ENCODE measurements at regions not wholly inside any gene's neighbourhood (a gene's known extent, or its start where the extent isn't known, plus 50 kb on each side); places are given as distances from the start of the nearest gene placed in this dataset.
A peak's percentile ranks its signal among the peaks of the same experiment; 100 is the strongest.

- no peaks in the 10 kb centered on the region for H3K4me1 ChIP-seq (ENCODE audit: control insufficient read depth, insufficient read depth, low read depth, low read length)
- H3K4me2 ChIP-seq (ENCODE audit: low read length, poor library complexity, severe bottlenecking), result no peak overlapping the region
- no peak overlapping the region for H2AFZ ChIP-seq (ENCODE audit: low read depth, low read length)
- no peak overlapping the region for H3K23ac ChIP-seq (ENCODE audit: low read length in 2 of 2)
- no peak overlapping the region for H2BK15ac ChIP-seq (ENCODE audit: low read depth, poor library complexity, severe bottlenecking)
- DNase-seq, result peak; percentile 13
- no peaks in the 10 kb centered on the region for H3K79me1 ChIP-seq (replicated peaks; ENCODE audit: low read length, poor library complexity, severe bottlenecking)
- H3K14ac ChIP-seq (ENCODE audit: low read length in 2 of 2), result no peak overlapping the region
- H3K4me3 ChIP-seq (ENCODE audit: insufficient read depth in 1 of 2, low read depth in 1 of 2, low read length in 2 of 2), result no peak overlapping the region
- H4K8ac ChIP-seq (ENCODE audit: low read length), result no peak overlapping the region
- no peaks in the 10 kb centered on the region for H3K9me3 ChIP-seq (ENCODE audit: control insufficient read depth, low read length)
- no peak overlapping the region for H2AK5ac ChIP-seq (ENCODE audit: low read length, severe bottlenecking)
- no peak overlapping the region for H3K4ac ChIP-seq (ENCODE audit: low read depth in 1 of 2, low read length in 2 of 2)
- H4K91ac ChIP-seq (ENCODE audit: low read length), result peak overlapping the region; percentile 15
- no peak overlapping the region for H2BK120ac ChIP-seq (ENCODE audit: low read depth, low read length)
- no peak overlapping the region for H3K27ac ChIP-seq (ENCODE audit: low read length, poor library complexity, severe bottlenecking)
- H2BK12ac ChIP-seq (ENCODE audit: low read length in 2 of 2), result no peak overlapping the region
- peak overlapping the region; percentile 54 for H3K9ac ChIP-seq (ENCODE audit: low read length)
- WGBS, result 20% methylated on average over 1 of the region's 1 CpG
- H3K36me3 ChIP-seq (ENCODE audit: control insufficient read depth in 1 of 2, insufficient read depth in 2 of 2, low read depth in 1 of 2, low read length in 2 of 2), result no peaks in the 10 kb centered on the region
- no peak overlapping the region for H2BK5ac ChIP-seq (ENCODE audit: low read depth, low read length, poor library complexity, severe bottlenecking)
- H3K27me3 ChIP-seq (ENCODE audit: control insufficient read depth in 1 of 2, insufficient read depth in 1 of 2, low read length in 2 of 2), result no peaks in the 10 kb centered on the region
- no peak overlapping the region for H3K18ac ChIP-seq (ENCODE audit: low read depth in 1 of 2, low read length in 2 of 2)
Observed at GRCh38 chr20:7459083-7459482, 481.2 kb downstream of the HAO1 start.

DNA sequence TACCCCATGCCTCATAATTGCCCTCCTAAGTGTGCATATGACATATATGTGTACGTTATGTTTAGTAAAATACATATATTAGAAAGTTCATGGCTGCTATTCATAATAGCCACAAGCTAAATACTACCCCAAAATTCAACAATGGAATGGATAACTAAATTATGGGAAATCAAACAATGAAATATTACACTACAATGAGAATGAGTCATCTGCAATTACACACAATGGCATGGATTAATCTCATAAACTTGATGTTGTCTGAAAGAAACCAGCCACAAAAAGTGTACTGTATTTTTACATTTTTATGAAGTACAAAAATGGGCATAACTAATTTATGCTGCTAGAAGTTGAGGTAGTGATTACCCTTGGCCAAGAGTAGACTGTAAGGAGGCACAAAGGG is 477.0 kb downstream of the HAO1 start:
- no peaks in the 10 kb centered on the region for H3K36me3 ChIP-seq (ENCODE audit: control insufficient read depth in 1 of 2, insufficient read depth in 2 of 2, low read depth in 1 of 2, low read length in 2 of 2)
- H3K27me3 ChIP-seq (ENCODE audit: control insufficient read depth in 1 of 2, insufficient read depth in 1 of 2, low read length in 2 of 2), result no peaks in the 10 kb centered on the region
- no peak overlapping the region for H2BK5ac ChIP-seq (ENCODE audit: low read depth, low read length, poor library complexity, severe bottlenecking)
- H4K8ac ChIP-seq (ENCODE audit: low read length), result no peak overlapping the region
- no peaks in the 10 kb centered on the region for H3K4me1 ChIP-seq (ENCODE audit: control insufficient read depth, insufficient read depth, low read depth, low read length)
- no peak overlapping the region for H2BK15ac ChIP-seq (ENCODE audit: low read depth, poor library complexity, severe bottlenecking)
- peaks cover 4% of the 10 kb centered on the region for H3K9me3 ChIP-seq (ENCODE audit: control insufficient read depth, low read length)
- no peak overlapping the region for H3K23ac ChIP-seq (ENCODE audit: low read length in 2 of 2)
- WGBS, result no CpG with 5 or more reads among the region's 1 CpG
- no peak overlapping the region for H3K18ac ChIP-seq (ENCODE audit: low read depth in 1 of 2, low read length in 2 of 2)
- no peak overlapping the region for H3K14ac ChIP-seq (ENCODE audit: low read length in 2 of 2)
- H3K79me1 ChIP-seq (replicated peaks; ENCODE audit: low read length, poor library complexity, severe bottlenecking), result no peaks in the 10 kb centered on the region
- H3K4me3 ChIP-seq (ENCODE audit: insufficient read depth in 1 of 2, low read depth in 1 of 2, low read length in 2 of 2), result no peak overlapping the region
- H2AK5ac ChIP-seq (ENCODE audit: low read length, severe bottlenecking), result no peak overlapping the region
- H3K27ac ChIP-seq (ENCODE audit: low read length, poor library complexity, severe bottlenecking), result no peak overlapping the region
- H3K4me2 ChIP-seq (ENCODE audit: low read length, poor library complexity, severe bottlenecking), result no peak overlapping the region
- no peak overlapping the region for H3K9ac ChIP-seq (ENCODE audit: low read length)
- no peak overlapping the region for H2AFZ ChIP-seq (ENCODE audit: low read depth, low read length)
- H3K4ac ChIP-seq (ENCODE audit: low read depth in 1 of 2, low read length in 2 of 2), result no peak overlapping the region
- H4K91ac ChIP-seq (ENCODE audit: low read length), result no peak overlapping the region
- DNase-seq, result no peak
- H2BK120ac ChIP-seq (ENCODE audit: low read depth, low read length), result no peak overlapping the region
- no peak overlapping the region for H2BK12ac ChIP-seq (ENCODE audit: low read length in 2 of 2)

- no peak overlapping the region for H3K14ac ChIP-seq (ENCODE audit: low read length in 2 of 2)
- no peak overlapping the region for H4K8ac ChIP-seq (ENCODE audit: low read length)
- no peak overlapping the region for H3K27ac ChIP-seq (ENCODE audit: low read length, poor library complexity, severe bottlenecking)
- H3K4me2 ChIP-seq (ENCODE audit: low read length, poor library complexity, severe bottlenecking), result no peak overlapping the region
- 87% methylated on average over 2 of the region's 2 CpGs for WGBS
- no peaks in the 10 kb centered on the region for H3K4me1 ChIP-seq (ENCODE audit: control insufficient read depth, insufficient read depth, low read depth, low read length)
- no peak overlapping the region for H3K9ac ChIP-seq (ENCODE audit: low read length)
- DNase-seq, result no peak
- H3K23ac ChIP-seq (ENCODE audit: low read length in 2 of 2), result no peak overlapping the region
- H2BK5ac ChIP-seq (ENCODE audit: low read depth, low read length, poor library complexity, severe bottlenecking), result no peak overlapping the region
- no peak overlapping the region for H2BK120ac ChIP-seq (ENCODE audit: low read depth, low read length)
- peaks cover 4% of the 10 kb centered on the region for H3K9me3 ChIP-seq (ENCODE audit: control insufficient read depth, low read length)
- H3K4me3 ChIP-seq (ENCODE audit: insufficient read depth in 1 of 2, low read depth in 1 of 2, low read length in 2 of 2), result no peak overlapping the region
- no peaks in the 10 kb centered on the region for H3K79me1 ChIP-seq (replicated peaks; ENCODE audit: low read length, poor library complexity, severe bottlenecking)
- no peak overlapping the region for H2AFZ ChIP-seq (ENCODE audit: low read depth, low read length)
- no peak overlapping the region for H3K18ac ChIP-seq (ENCODE audit: low read depth in 1 of 2, low read length in 2 of 2)
- H4K91ac ChIP-seq (ENCODE audit: low read length), result no peak overlapping the region
- H2BK12ac ChIP-seq (ENCODE audit: low read length in 2 of 2), result no peak overlapping the region
- H2AK5ac ChIP-seq (ENCODE audit: low read length, severe bottlenecking), result no peak overlapping the region
- H3K4ac ChIP-seq (ENCODE audit: low read depth in 1 of 2, low read length in 2 of 2), result no peak overlapping the region
- H2BK15ac ChIP-seq (ENCODE audit: low read depth, poor library complexity, severe bottlenecking), result no peak overlapping the region
- H3K36me3 ChIP-seq (ENCODE audit: control insufficient read depth in 1 of 2, insufficient read depth in 2 of 2, low read depth in 1 of 2, low read length in 2 of 2), result no peaks in the 10 kb centered on the region
- no peaks in the 10 kb centered on the region for H3K27me3 ChIP-seq (ENCODE audit: control insufficient read depth in 1 of 2, insufficient read depth in 1 of 2, low read length in 2 of 2)
Observed at GRCh38 chr20:7470912-7471311, 469.3 kb downstream of the HAO1 start.

GRCh38 chr20:7490288-7490687 is 450.0 kb downstream of the HAO1 start:
- Histone ChIP-seq H2AK5ac (ENCODE audit: low read length, severe bottlenecking) (no peak overlapping the region), H3K18ac (ENCODE audit: low read depth in 1 of 2, low read length in 2 of 2) (no peak overlapping the region)

More at GRCh38 chr20:7490288-7490687, 450.0 kb downstream of the HAO1 start:
- Histone ChIP-seq H3K4me2 (ENCODE audit: low read length, poor library complexity, severe bottlenecking) (no peak overlapping the region), H3K9me3 (ENCODE audit: control insufficient read depth, low read length) (peaks cover 11% of the 10 kb centered on the region), H3K27me3 (ENCODE audit: control insufficient read depth in 1 of 2, insufficient read depth in 1 of 2, low read length in 2 of 2) (no peaks in the 10 kb centered on the region), H3K79me1 (replicated peaks; ENCODE audit: low read length, poor library complexity, severe bottlenecking) (no peaks in the 10 kb centered on the region), H2BK12ac (ENCODE audit: low read length in 2 of 2) (no peak overlapping the region), H2BK15ac (ENCODE audit: low read depth, poor library complexity, severe bottlenecking) (no peak overlapping the region), H4K8ac (ENCODE audit: low read length) (no peak overlapping the region), H2BK5ac (ENCODE audit: low read depth, low read length, poor library complexity, severe bottlenecking) (no peak overlapping the region), H2BK120ac (ENCODE audit: low read depth, low read length) (no peak overlapping the region), H3K4me1 (ENCODE audit: control insufficient read depth, insufficient read depth, low read depth, low read length) (no peaks in the 10 kb centered on the region), H3K14ac (ENCODE audit: low read length in 2 of 2) (no peak overlapping the region), H2AFZ (ENCODE audit: low read depth, low read length) (no peak overlapping the region), H3K27ac (ENCODE audit: low read length, poor library complexity, severe bottlenecking) (no peak overlapping the region), H3K23ac (ENCODE audit: low read length in 2 of 2) (no peak overlapping the region), H3K4me3 (ENCODE audit: insufficient read depth in 1 of 2, low read depth in 1 of 2, low read length in 2 of 2) (no peak overlapping the region), H3K36me3 (ENCODE audit: control insufficient read depth in 1 of 2, insufficient read depth in 2 of 2, low read depth in 1 of 2, low read length in 2 of 2) (no peaks in the 10 kb centered on the region), H4K91ac (ENCODE audit: low read length) (no peak overlapping the region), H3K4ac (ENCODE audit: low read depth in 1 of 2, low read length in 2 of 2) (no peak overlapping the region), H3K9ac (ENCODE audit: low read length) (no peak overlapping the region)
- DNase-seq, result no peak
